Gastroesophageal sphincter (tissue), 4 donors: ENCODE measurements at regions not wholly inside any gene's neighbourhood (a gene's known extent, or its start where the extent isn't known, plus 50 kb on each side); places are given as distances from the start of the nearest gene placed in this dataset.

ENCODE experiments used
- ATAC-seq: fragments of 150-250 bp; one replicate; pipeline ENCODE4 v1.9.1; 2016; ENCODE audit warnings: mild to moderate bottlenecking, moderate library complexity
- H3K27ac ChIP-seq, 4 donors: fragments of 200-600 bp; sonication (generic) in 3 of 4; 1 replicate in 3 of 4; 2 replicates in 1 of 4; pipeline ENCODE4 v1.5.1; 2016 to 2019
- H3K27me3 ChIP-seq: fragments of 200-600 bp; sonication (generic); one replicate; pipeline ENCODE4 v1.5.1; 2019
- H3K36me3 ChIP-seq, 2 donors: fragments of 200-600 bp; sonication (generic); one replicate each; pipeline ENCODE4 v1.5.1; 2019; ENCODE audit warnings: control low read depth in 1 of 2
- H3K4me1 ChIP-seq, 3 donors: fragments of 200-600 bp; sonication (generic); 1 replicate in 2 of 3; 2 replicates in 1 of 3; pipeline ENCODE4 v1.5.1; 2016 to 2019; ENCODE audit warnings: control low read depth in 2 of 3
- H3K4me3 ChIP-seq, 2 donors: fragments of 200-600 bp; sonication (generic); one replicate each; pipeline ENCODE4 v1.5.1; 2019; ENCODE audit warnings: mild to moderate bottlenecking in 1 of 2, moderate library complexity in 1 of 2
- H3K9me3 ChIP-seq, 3 donors: fragments of 200-600 bp; sonication (generic); one replicate each; pipeline ENCODE4 v1.5.1; 2017 to 2019; ENCODE audit warnings: control low read depth in 2 of 3
- CTCF ChIP-seq, 4 experiments: fragments of 200-600 bp in 2 of 4; fragments of 450-650 bp in 2 of 4; sonication (generic) in 1 of 4; IDR thresholded peaks; one replicate each; pipeline ENCODE4 v1.5.1; 2017 to 2019; ENCODE audit warnings: antibody characterized with exemption in 4 of 4, mild to moderate bottlenecking in 2 of 4, moderate library complexity in 2 of 4
- EP300 ChIP-seq: sonication (generic); formaldehyde crosslinking; IDR thresholded peaks from one replicate; pipeline ENCODE4 v1.6.1; 2017; ENCODE audit warnings: antibody characterized with exemption, mild to moderate bottlenecking
- POLR2A ChIP-seq, 2 donors: fragments of 450-650 bp; IDR thresholded peaks; one replicate each; pipeline ENCODE4 v1.6.1; 2017; ENCODE audit warnings: antibody characterized with exemption in 2 of 2, mild to moderate bottlenecking in 2 of 2, moderate library complexity in 1 of 2
- POLR2AphosphoS5 ChIP-seq: sonication (generic); formaldehyde crosslinking; IDR thresholded peaks from one replicate; pipeline ENCODE4 v1.6.1; 2017; ENCODE audit warnings: antibody characterized with exemption
- whole genome bisulfite sequencing, 2 donors: methylation state at CpG; one replicate each; pipeline ENCODE4 v1.1.5; 2018; ENCODE audit warnings: low coverage in 1 of 2; 5-methylcytosine and 5-hydroxymethylcytosine counted together

GRCh38 chr9:696332-697323, 144.9 kb upstream of the DMRT1 start:
- ATAC-seq, result peak; percentile 55
- H3K4me1 ChIP-seq, result peaks cover 33 to 98% (median 37%) of the 10 kb centered on the region in 3 donors
- no peaks in the 10 kb centered on the region for H3K36me3 ChIP-seq
- H3K27me3 ChIP-seq, result no peaks in the 10 kb centered on the region
- peak overlapping the region; percentile 90 to 100 (median 93) for H3K27ac ChIP-seq
- H3K4me3 ChIP-seq, result peak overlapping the region in 1 of 2 donors; percentile 27
- peak; percentile 71 for TF ChIP-seq POLR2AphosphoS5
- TF ChIP-seq CTCF (IDR thresholded peaks at IDR 0.05), result peak in 2 of 4 experiments; percentile 39 to 41
- TF ChIP-seq POLR2A (IDR thresholded peaks at IDR 0.05), result no peak
- H3K9me3 ChIP-seq, result no peaks in the 10 kb centered on the region
- 25 to 28% methylated on average over 6 to 9 of the region's 9 CpGs for WGBS, 2 donors

- Histone ChIP-seq H3K4me3 (no peak overlapping the region), H3K27me3 (no peaks in the 10 kb centered on the region), H3K36me3 (no peaks in the 10 kb centered on the region), H3K27ac (peak overlapping the region; percentile 90 to 100 (median 93)), H3K4me1 (peaks cover 25 to 98% (median 31%) of the 10 kb centered on the region in 3 donors), H3K9me3 (no peaks in the 10 kb centered on the region)
- ATAC-seq, result no peak
- whole genome bisulfite sequencing, 2 donors, result 55 to 88% methylated on average over 1 to 4 of the region's 5 CpGs
- TF ChIP-seq POLR2AphosphoS5, result peak; percentile 47
- no peak for TF ChIP-seq CTCF (IDR thresholded peaks at IDR 0.05)
Measured at GRCh38 chr9:698276-698675, 143.2 kb upstream of the DMRT1 start.

GRCh38 chr9:698954-699353, 142.5 kb upstream of the DMRT1 start:
- Histone ChIP-seq H3K36me3 (no peaks in the 10 kb centered on the region), H3K4me1 (peaks cover 25 to 99% (median 31%) of the 10 kb centered on the region in 3 donors), H3K27ac (peak overlapping the region; percentile 21 to 94 (median 91)), H3K27me3 (no peaks in the 10 kb centered on the region), H3K4me3 (no peak overlapping the region), H3K9me3 (no peaks in the 10 kb centered on the region)
- no peak for ATAC-seq
- 58 to 62% methylated on average over 4 to 5 of the region's 6 CpGs for WGBS, 2 donors
- TF ChIP-seq EP300, result no peak
- no peak for TF ChIP-seq POLR2AphosphoS5
- no peak for TF ChIP-seq POLR2A (IDR thresholded peaks at IDR 0.05)
- no peak for TF ChIP-seq CTCF (IDR thresholded peaks at IDR 0.05)

- no peak for ATAC-seq
- Histone ChIP-seq H3K27ac (peak overlapping the region; percentile 21 to 94 (median 91)), H3K4me1 (peaks cover 27 to 99% (median 28%) of the 10 kb centered on the region in 3 donors), H3K27me3 (no peaks in the 10 kb centered on the region), H3K36me3 (no peaks in the 10 kb centered on the region), H3K4me3 (no peak overlapping the region), H3K9me3 (no peaks in the 10 kb centered on the region)
- 21 to 40% methylated on average over 1 of the region's 1 CpG for WGBS, 2 donors
- TF ChIP-seq POLR2A (IDR thresholded peaks at IDR 0.05) (no peak), EP300 (no peak), CTCF (IDR thresholded peaks at IDR 0.05) (no peak), POLR2AphosphoS5 (no peak)
Measured at GRCh38 chr9:699396-699795, 142.1 kb upstream of the DMRT1 start.
